DMS 273 (cell line): ENCODE measurements at regions not wholly inside any gene's neighbourhood (a gene's known extent, or its start where the extent isn't known, plus 50 kb on each side); places are given as distances from the start of the nearest gene placed in this dataset.

Experiments used
- DNase-seq: peaks from one replicate; lab custom pipeline; 2025; ENCODE audit not compliant: unreplicated experiment; lab: John Stamatoyannopoulos, UW

- DNase-seq: no peak
These were observed 647.2 kb upstream of the UBE2E2 start for GRCh38 chr3:22555753-22556435.

- DNase-seq: no peak
These were observed 637.7 kb upstream of the UBE2E2 start for GRCh38 chr3:22565393-22565792.

DNA sequence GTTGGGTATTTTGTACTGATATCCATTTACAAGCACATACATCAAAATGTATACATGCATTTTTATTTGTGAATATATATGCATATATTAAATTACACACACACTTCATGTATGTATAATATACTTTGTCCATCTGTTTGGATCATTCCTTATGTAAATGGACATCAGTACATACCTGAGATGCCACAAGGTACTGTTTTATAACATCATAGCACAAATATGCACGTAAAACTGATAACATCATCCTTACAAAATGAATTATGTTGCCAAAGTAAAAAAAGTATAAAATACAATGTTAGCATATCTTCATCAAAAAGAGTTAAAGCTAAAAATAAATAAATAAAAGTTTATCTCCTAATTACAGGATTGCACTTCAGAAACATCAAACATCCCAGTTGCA lies 634.8 kb upstream of the UBE2E2 start:
- no peak for DNase-seq

DNA sequence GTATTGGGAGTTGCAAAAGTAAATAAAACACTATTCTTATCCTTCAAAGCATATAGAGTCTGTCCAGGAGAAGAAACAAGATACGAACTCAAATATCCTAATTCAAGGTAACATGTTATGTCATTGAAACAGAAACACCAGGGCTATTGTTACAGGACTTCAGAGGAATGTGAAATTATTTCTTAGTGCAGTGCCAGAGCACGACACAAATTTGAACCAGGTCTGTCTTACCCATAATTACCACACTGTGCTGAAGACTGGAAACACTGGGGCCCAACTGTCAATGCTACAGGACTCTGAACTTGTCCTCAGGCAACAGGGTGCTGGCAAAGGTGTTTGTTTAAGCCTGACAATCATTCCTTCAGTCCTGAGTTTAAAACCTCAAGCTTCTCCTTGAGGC lies 633.6 kb upstream of the UBE2E2 start:
- DNase-seq: no peak

DNA sequence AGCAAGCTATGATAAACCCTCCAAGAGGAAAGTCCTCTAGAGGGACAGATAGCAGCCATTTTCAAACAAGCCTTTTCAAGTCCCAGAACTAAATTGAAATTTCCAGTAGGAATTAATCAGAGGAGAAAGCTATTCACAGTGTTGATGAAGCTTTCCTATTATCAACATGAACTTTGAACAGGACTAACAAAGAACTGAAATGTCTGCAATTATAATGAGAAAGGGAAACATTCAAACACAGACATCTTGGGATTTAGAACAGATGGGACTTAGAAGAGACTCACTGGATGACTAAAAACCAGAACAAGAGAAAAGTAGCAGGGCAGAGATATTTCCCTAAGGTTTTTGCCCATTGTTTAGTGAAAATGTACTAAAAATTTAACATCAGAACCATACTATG lies 622.1 kb upstream of the UBE2E2 start:
- no peak for DNase-seq

DNA sequence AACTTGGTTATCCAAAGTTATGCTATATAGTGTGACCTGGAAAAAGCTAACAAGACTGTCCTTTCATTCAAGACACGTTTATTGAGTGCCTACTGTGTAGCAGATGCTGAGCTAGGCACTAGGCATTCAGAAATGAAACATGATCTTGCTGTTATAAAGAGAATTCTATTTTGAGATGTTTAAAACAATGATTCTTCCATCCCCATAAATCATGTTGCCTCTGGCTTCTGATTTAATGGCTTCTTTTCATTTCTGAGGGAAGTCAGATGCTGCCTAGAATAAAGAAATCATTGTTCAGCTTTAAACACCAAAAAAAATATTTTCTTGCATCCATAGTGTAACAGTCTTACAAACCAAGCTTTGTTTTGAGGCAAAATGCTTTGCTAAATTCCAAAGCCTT lies 620.9 kb upstream of the UBE2E2 start:
- peak; percentile 11 for DNase-seq

GRCh38 chr3:22585504-22585903 lies 617.6 kb upstream of the UBE2E2 start:
- DNase-seq: peak; percentile 84

- DNase-seq: peak; percentile 92
These were observed 617.2 kb upstream of the UBE2E2 start for GRCh38 chr3:22585911-22586310.

GRCh38 chr3:22587446-22587845 lies 615.7 kb upstream of the UBE2E2 start:
- peak; percentile 84 for DNase-seq

DNA sequence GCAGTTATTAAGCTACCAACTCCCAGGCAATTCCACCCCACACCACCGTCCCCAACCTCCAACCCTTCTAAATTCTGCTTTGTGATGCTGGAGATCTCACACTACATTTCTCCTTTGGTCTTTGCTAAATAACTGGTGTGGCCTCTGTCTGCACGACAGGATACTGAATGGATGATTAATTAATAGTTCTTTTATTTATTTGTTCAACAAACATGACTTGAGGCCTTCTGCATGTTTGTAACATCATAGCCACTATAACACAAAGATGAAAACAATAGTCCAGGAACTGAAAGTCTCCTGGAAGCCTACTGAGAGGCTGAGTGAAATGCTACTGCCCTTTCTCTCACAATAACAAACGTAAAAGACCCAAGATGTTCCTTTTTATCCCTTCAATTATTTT lies 609.5 kb upstream of the UBE2E2 start:
- no peak for DNase-seq

DNA sequence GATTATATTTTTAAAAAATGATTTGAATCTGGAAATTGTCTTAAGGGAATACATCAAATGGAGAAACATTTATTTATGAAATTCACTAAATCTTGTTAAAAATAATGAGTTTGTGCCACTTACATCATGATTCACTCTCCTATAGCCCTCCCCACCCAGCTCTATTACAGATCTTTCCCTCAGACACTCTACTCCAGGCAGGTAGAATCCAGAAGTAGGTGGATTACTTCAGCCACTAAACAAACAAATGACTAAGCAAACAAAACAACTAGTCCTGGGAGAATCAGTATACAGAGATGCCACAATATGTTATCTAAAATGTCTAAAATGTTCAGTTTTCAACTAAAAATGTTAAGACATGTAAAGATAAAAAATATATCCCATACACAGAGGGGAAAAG lies 608.1 kb upstream of the UBE2E2 start:
- DNase-seq: no peak

DNA sequence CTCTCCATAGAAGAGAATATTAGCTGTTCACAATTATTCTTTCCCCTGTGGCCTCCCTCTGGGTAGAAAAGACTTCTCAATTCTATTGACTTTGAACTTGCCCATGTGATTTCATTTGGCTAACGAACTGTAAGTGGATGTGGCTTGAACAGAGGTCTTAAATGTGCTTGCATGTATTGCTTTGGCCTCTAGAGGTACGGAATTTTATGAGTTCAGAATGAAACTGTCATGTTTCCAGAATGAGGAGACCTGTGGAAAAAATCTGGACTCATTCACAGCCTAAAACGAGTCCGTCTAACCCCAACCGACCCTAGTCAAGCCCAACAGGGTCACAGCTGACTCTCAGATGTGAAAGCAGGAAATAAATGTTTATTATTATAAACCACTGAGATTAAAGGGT lies 596.7 kb upstream of the UBE2E2 start:
- no peak for DNase-seq

- DNase-seq: no peak
These were observed 596.2 kb upstream of the UBE2E2 start for GRCh38 chr3:22606938-22607337.

DNA sequence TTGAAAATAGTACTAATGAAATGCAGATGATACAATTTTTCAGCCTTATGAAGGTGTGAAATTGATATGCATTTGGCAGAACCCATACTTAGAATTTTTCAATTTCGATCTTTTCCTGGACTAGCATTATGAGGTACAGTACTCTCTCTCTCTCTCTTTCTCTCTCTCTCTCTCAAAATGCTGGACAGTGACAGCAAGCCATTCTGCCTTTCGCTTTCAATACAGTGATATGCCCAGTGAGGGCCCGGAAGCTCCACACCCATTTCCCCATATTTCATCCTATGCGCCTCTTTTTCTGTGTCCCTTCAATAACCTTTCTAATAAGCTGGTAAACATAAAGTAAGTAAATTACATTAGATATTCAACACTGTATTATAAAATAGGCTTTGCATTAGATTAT lies 595.0 kb upstream of the UBE2E2 start:
- DNase-seq: no peak

- no peak for DNase-seq
These were observed 594.4 kb upstream of the UBE2E2 start for GRCh38 chr3:22608721-22609120.

DNA sequence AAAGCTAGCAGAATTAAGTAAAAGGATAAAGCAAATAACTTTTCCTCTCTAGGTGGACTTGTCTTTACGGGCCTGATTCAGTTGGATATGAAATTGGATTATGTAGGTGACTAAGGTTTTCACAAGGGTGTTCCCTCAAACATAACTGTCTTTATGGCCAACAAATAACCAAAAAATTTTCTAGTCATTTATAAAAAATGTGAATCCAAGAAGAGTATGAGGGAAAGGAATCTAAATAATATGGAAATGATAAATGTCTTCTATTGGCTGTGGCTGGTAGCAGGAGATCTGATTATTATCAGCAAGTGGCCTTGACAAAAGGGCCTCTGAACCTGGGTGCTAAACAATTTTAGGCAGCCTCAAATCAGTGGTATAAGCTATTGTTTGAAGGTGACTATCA lies 594.0 kb upstream of the UBE2E2 start:
- DNase-seq: no peak

DNA sequence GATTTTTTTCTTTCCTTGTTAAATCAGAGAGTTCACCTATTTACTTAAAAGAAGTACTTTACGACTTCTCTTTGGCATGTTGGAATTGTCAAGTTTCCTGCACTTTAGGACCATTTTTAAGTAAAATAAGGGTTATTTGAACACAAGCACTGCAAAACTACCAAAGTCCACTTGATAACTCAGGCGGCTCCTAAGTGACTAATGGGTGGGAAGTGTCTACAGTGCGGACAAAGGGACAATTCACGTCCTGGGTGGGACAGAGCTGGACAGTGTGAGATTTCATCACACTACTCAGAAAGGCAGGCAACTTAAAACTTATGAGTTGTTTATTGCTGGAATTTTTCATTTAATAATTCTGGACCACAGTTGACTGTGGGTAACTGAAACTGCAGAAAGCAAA lies 590.2 kb upstream of the UBE2E2 start:
- DNase-seq: no peak

- DNase-seq: no peak
These were observed 587.3 kb upstream of the UBE2E2 start for GRCh38 chr3:22615790-22616189.

DNA sequence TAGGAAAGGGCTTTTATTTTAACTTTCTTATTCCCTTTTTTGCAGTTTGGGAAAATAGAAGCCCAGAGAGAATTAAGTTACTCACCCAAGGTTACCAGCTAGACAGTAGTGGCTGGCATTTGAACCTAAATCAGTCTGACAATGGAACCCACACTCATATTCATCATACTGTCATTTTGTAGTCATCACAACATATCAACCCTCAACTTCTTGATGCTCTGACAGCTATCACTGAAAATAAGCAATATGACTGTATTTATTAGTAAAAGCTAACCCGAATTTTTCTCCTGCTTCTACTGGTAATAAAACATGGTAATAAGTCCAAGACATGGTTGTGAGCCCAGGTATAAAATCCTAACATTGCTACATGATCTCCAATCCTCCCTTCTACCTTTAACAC lies 585.8 kb upstream of the UBE2E2 start:
- DNase-seq: no peak

DNA sequence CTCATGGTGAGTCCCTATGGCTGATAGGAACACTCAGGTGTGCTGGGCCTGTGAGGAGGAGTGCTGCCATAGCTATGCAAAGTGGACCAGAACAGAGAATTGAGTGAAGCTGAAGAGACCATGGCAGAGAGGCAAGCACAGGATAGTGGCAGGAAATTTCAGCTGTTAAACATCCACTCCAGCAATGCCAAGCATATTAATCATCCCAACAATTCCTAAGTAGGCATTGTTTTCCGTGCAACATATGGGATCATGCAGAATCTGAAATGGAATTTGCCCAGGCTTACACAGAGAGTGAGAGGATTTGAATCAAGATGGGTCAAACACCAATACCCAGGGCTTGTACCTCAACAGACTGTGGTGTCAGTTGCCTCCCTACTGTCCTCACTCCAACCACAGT lies 582.6 kb upstream of the UBE2E2 start:
- no peak for DNase-seq

- no peak for DNase-seq
These were observed 581.8 kb upstream of the UBE2E2 start for GRCh38 chr3:22621205-22621809.

GRCh38 chr3:22627993-22628499 lies 575.1 kb upstream of the UBE2E2 start:
- no peak for DNase-seq

DNA sequence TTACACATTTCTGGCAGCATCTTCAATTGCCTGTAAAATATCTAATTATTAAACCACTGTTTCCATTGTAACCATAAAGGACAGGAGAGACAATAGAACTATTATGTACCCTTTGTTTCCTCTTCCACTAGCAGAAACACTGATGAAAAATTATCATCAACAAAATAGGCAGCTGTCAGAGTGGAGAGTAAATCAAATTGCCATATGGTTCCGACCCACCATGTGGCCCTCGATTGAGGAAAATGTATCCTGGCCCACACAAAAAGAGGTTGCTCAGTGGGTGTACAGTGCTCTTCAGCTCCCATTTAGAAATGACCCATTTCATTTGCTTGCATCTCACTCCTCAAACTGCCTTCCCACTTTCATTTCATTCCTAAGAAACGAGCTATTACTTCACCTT lies 570.6 kb upstream of the UBE2E2 start:
- peak; percentile 1 for DNase-seq
